Activated T-cell treated with anti-CD3 and anti-CD28 coated beads, Interleukin-2, amount 50 U/mL, for 4 hours (primary cell): ENCODE measurements at regions not wholly inside any gene's neighbourhood (a gene's known extent, or its start where the extent isn't known, plus 50 kb on each side); places are given as distances from the start of the nearest gene placed in this dataset.

Experiments used
- ATAC-seq, 2 donors: fragments of 200-7000 bp; cut with Tn5 transposase; one replicate each; pipeline ENCODE4 v1.10.0; 2021
- DNase-seq: peaks from one replicate; pipeline ENCODE4 v3.0.0-alpha.2; 2020
- H3K27me3 Mint-ChIP-seq: one replicate; pipeline ENCODE4 v1.8.0; 2021; ENCODE audit warnings: low read depth, mixed read lengths
- H3K36me3 Mint-ChIP-seq: one replicate; pipeline ENCODE4 v1.8.0; 2022; ENCODE audit warnings: mixed read lengths; ENCODE audit not compliant: insufficient read depth
- H3K4me1 Mint-ChIP-seq: one replicate; pipeline ENCODE4 v1.8.0; 2021; ENCODE audit warnings: low read depth, mixed read lengths
- H3K4me3 Mint-ChIP-seq: one replicate; pipeline ENCODE4 v1.8.0; 2021; ENCODE audit warnings: mild to moderate bottlenecking, moderate library complexity, mixed read lengths
- H3K9me3 Mint-ChIP-seq: one replicate; pipeline ENCODE4 v1.8.0; 2021; ENCODE audit warnings: mixed read lengths

- peaks cover 4% of the 10 kb centered on the region for H3K9me3 Mint-ChIP-seq
Observed at GRCh38 chr9:116100711-116101121, 52.9 kb upstream of the PAPPA start.

GRCh38 chr9:116101516-116101915 lies 52.1 kb upstream of the PAPPA start:
- no peaks in the 10 kb centered on the region for H3K27me3 Mint-ChIP-seq
- no peak overlapping the region for H3K4me3 Mint-ChIP-seq
- H3K4me1 Mint-ChIP-seq, result no peaks in the 10 kb centered on the region
- peaks cover 4% of the 10 kb centered on the region for H3K9me3 Mint-ChIP-seq
- no peaks in the 10 kb centered on the region for H3K36me3 Mint-ChIP-seq
- DNase-seq (no peak), ATAC-seq (no peak)

More at GRCh38 chr9:116100711-116101121, 52.9 kb upstream of the PAPPA start:
- Mint-ChIP-seq H3K27me3 (no peaks in the 10 kb centered on the region), H3K4me3 (no peak overlapping the region), H3K36me3 (no peaks in the 10 kb centered on the region), H3K4me1 (no peaks in the 10 kb centered on the region)
- DNase-seq, result no peak
- no peak for ATAC-seq

GRCh38 chr9:116102596-116102995 lies 51.0 kb upstream of the PAPPA start:
- DNase-seq, result no peak
- no peaks in the 10 kb centered on the region for H3K27me3 Mint-ChIP-seq
- H3K9me3 Mint-ChIP-seq, result peaks cover 4% of the 10 kb centered on the region
- H3K36me3 Mint-ChIP-seq, result no peaks in the 10 kb centered on the region
- no peak for ATAC-seq
- no peaks in the 10 kb centered on the region for H3K4me1 Mint-ChIP-seq
- H3K4me3 Mint-ChIP-seq, result no peak overlapping the region
